Activated naive CD4-positive, alpha-beta T cell treated with anti-CD3 and anti-CD28 coated beads for 36 hours (primary cell): ENCODE measurements at regions not wholly inside any gene's neighbourhood (a gene's known extent, or its start where the extent isn't known, plus 50 kb on each side); places are given as distances from the start of the nearest gene placed in this dataset.

Source experiments
- CTCF ChIA-PET: fragments of 350-600 bp; sonication (Branson Sonifier 250); formaldehyde crosslinking; loops from one replicate; lab custom pipeline; 2021; ENCODE audit warnings: antibody characterized with exemption; lab: Charles Lee
- DNase-seq: peaks from one replicate; pipeline ENCODE4 v3.0.0-alpha.2; 2020
- H3K27ac Mint-ChIP-seq: one replicate; pipeline ENCODE4 v1.8.0; 2021; ENCODE audit warnings: mild to moderate bottlenecking, mixed read lengths
- H3K27me3 Mint-ChIP-seq: one replicate; pipeline ENCODE4 v1.8.0; 2021; ENCODE audit warnings: low read depth, mixed read lengths
- H3K36me3 Mint-ChIP-seq: one replicate; pipeline ENCODE4 v1.8.0; 2021; ENCODE audit warnings: low read depth, mixed read lengths
- H3K4me1 Mint-ChIP-seq: one replicate; pipeline ENCODE4 v1.8.0; 2021; ENCODE audit warnings: low read depth, mixed read lengths
- H3K4me3 Mint-ChIP-seq: one replicate; pipeline ENCODE4 v1.8.0; 2021; ENCODE audit warnings: mild to moderate bottlenecking, moderate library complexity, mixed read lengths
- H3K9me3 Mint-ChIP-seq: one replicate; pipeline ENCODE4 v1.8.0; 2021; ENCODE audit warnings: mixed read lengths
- intact Hi-C: fragments of 100-400 bp; cut with micrococcal nuclease; formaldehyde crosslinking; loops from one replicate; pipeline ENCODE4 v1.15.1; 2023

GRCh38 chr6:84512391-84512790 is 252.0 kb downstream of the TBX18 start:
- Mint-ChIP-seq H3K4me3 (no peak overlapping the region), H3K36me3 (no peaks in the 10 kb centered on the region), H3K9me3 (no peaks in the 10 kb centered on the region), H3K27me3 (no peaks in the 10 kb centered on the region), H3K27ac (no peak overlapping the region), H3K4me1 (no peaks in the 10 kb centered on the region)
- no peak for DNase-seq
- intact Hi-C loops = no loop called here
- CTCF ChIA-PET = no interaction called here

GRCh38 chr6:84511929-84512328 is 252.5 kb downstream of the TBX18 start:
- no peak overlapping the region for H3K27ac Mint-ChIP-seq
- no peaks in the 10 kb centered on the region for H3K36me3 Mint-ChIP-seq
- CTCF ChIA-PET = interaction anchor here (0.6 kb wide), 1 partner anchor 1363 kb away, joined by 3 read pairs; no protein-coding TSS in a partner anchor
- no peaks in the 10 kb centered on the region for H3K9me3 Mint-ChIP-seq
- intact Hi-C loops = no loop called here
- H3K4me3 Mint-ChIP-seq = no peak overlapping the region
- no peaks in the 10 kb centered on the region for H3K4me1 Mint-ChIP-seq
- no peak for DNase-seq
- no peaks in the 10 kb centered on the region for H3K27me3 Mint-ChIP-seq

- peaks cover 5% of the 10 kb centered on the region for H3K9me3 Mint-ChIP-seq
- no peaks in the 10 kb centered on the region for H3K27me3 Mint-ChIP-seq
- no peak for DNase-seq
- no peak overlapping the region for H3K27ac Mint-ChIP-seq
- CTCF ChIA-PET = no interaction called here
- intact Hi-C loops = no loop called here
- H3K4me1 Mint-ChIP-seq = no peaks in the 10 kb centered on the region
- no peaks in the 10 kb centered on the region for H3K36me3 Mint-ChIP-seq
- H3K4me3 Mint-ChIP-seq = no peak overlapping the region
Measured at GRCh38 chr6:84508981-84509380, 255.4 kb downstream of the TBX18 start.

GRCh38 chr6:84508334-84508733 is 256.1 kb downstream of the TBX18 start:
- H3K36me3 Mint-ChIP-seq = no peaks in the 10 kb centered on the region

GRCh38 chr6:84504025-84504424 is 260.4 kb downstream of the TBX18 start:
- H3K4me3 Mint-ChIP-seq = no peak overlapping the region
- H3K27ac Mint-ChIP-seq = no peak overlapping the region
- no peaks in the 10 kb centered on the region for H3K27me3 Mint-ChIP-seq
- no peaks in the 10 kb centered on the region for H3K4me1 Mint-ChIP-seq
- intact Hi-C loops = no loop called here
- no peak for DNase-seq
- peaks cover 15% of the 10 kb centered on the region for H3K9me3 Mint-ChIP-seq
- no peaks in the 10 kb centered on the region for H3K36me3 Mint-ChIP-seq
- CTCF ChIA-PET = no interaction called here

More at GRCh38 chr6:84508334-84508733, 256.1 kb downstream of the TBX18 start:
- Mint-ChIP-seq H3K4me3 (no peak overlapping the region), H3K9me3 (peaks cover 5% of the 10 kb centered on the region), H3K27ac (no peak overlapping the region), H3K27me3 (no peaks in the 10 kb centered on the region), H3K4me1 (no peaks in the 10 kb centered on the region)
- intact Hi-C loops = no loop called here
- DNase-seq = no peak
- CTCF ChIA-PET = no interaction called here

GRCh38 chr6:84501315-84501714 is 263.1 kb downstream of the TBX18 start:
- Mint-ChIP-seq H3K4me3 (no peak overlapping the region), H3K9me3 (peaks cover 12% of the 10 kb centered on the region)
- CTCF ChIA-PET = no interaction called here

GRCh38 chr6:84500726-84501125 is 263.7 kb downstream of the TBX18 start:
- intact Hi-C loops = no loop called here
- H3K4me3 Mint-ChIP-seq = no peak overlapping the region
- H3K4me1 Mint-ChIP-seq = no peaks in the 10 kb centered on the region
- no peaks in the 10 kb centered on the region for H3K27me3 Mint-ChIP-seq
- CTCF ChIA-PET = no interaction called here
- peaks cover 11% of the 10 kb centered on the region for H3K9me3 Mint-ChIP-seq
- no peak for DNase-seq
- no peak overlapping the region for H3K27ac Mint-ChIP-seq
- no peaks in the 10 kb centered on the region for H3K36me3 Mint-ChIP-seq

More at GRCh38 chr6:84501315-84501714, 263.1 kb downstream of the TBX18 start:
- intact Hi-C loops = no loop called here
- H3K27me3 Mint-ChIP-seq = no peaks in the 10 kb centered on the region
- H3K27ac Mint-ChIP-seq = no peak overlapping the region
- no peaks in the 10 kb centered on the region for H3K36me3 Mint-ChIP-seq
- H3K4me1 Mint-ChIP-seq = no peaks in the 10 kb centered on the region
- DNase-seq = no peak

GRCh38 chr6:84498905-84499304 is 265.5 kb downstream of the TBX18 start:
- no peak for DNase-seq
- Mint-ChIP-seq H3K27me3 (no peaks in the 10 kb centered on the region), H3K9me3 (peaks cover 10% of the 10 kb centered on the region), H3K36me3 (no peaks in the 10 kb centered on the region), H3K4me1 (no peaks in the 10 kb centered on the region), H3K27ac (no peak overlapping the region), H3K4me3 (no peak overlapping the region)
- intact Hi-C loops = no loop called here
- CTCF ChIA-PET = no interaction called here

GRCh38 chr6:84492241-84493165 is 265.1 kb upstream of the CEP162 start:
- CTCF ChIA-PET = no interaction called here
- no peak overlapping the region for H3K4me3 Mint-ChIP-seq
- no peak for DNase-seq

GRCh38 chr6:84489598-84489997 is 262.2 kb upstream of the CEP162 start:
- CTCF ChIA-PET = no interaction called here
- no peaks in the 10 kb centered on the region for H3K27me3 Mint-ChIP-seq
- intact Hi-C loops = no loop called here
- H3K36me3 Mint-ChIP-seq = no peaks in the 10 kb centered on the region
- H3K9me3 Mint-ChIP-seq = peaks cover 13% of the 10 kb centered on the region
- no peak for DNase-seq
- H3K4me1 Mint-ChIP-seq = no peaks in the 10 kb centered on the region
- no peak overlapping the region for H3K4me3 Mint-ChIP-seq
- H3K27ac Mint-ChIP-seq = no peak overlapping the region

More at GRCh38 chr6:84492241-84493165, 265.1 kb upstream of the CEP162 start:
- Mint-ChIP-seq H3K4me1 (no peaks in the 10 kb centered on the region), H3K27ac (no peak overlapping the region), H3K9me3 (peaks cover 12% of the 10 kb centered on the region), H3K27me3 (no peaks in the 10 kb centered on the region), H3K36me3 (no peaks in the 10 kb centered on the region)
- intact Hi-C loops = no loop called here

GRCh38 chr6:84486526-84486925 is 259.1 kb upstream of the CEP162 start:
- Mint-ChIP-seq H3K4me3 (no peak overlapping the region), H3K27ac (no peak overlapping the region), H3K4me1 (no peaks in the 10 kb centered on the region), H3K27me3 (no peaks in the 10 kb centered on the region), H3K9me3 (peaks cover 14% of the 10 kb centered on the region), H3K36me3 (no peaks in the 10 kb centered on the region)
- CTCF ChIA-PET = no interaction called here
- intact Hi-C loops = no loop called here
- no peak for DNase-seq

- Mint-ChIP-seq H3K27me3 (no peaks in the 10 kb centered on the region), H3K27ac (no peak overlapping the region), H3K9me3 (peaks cover 4% of the 10 kb centered on the region), H3K36me3 (no peaks in the 10 kb centered on the region), H3K4me3 (no peak overlapping the region), H3K4me1 (no peaks in the 10 kb centered on the region)
- no peak for DNase-seq
- intact Hi-C loops = no loop called here
- CTCF ChIA-PET = no interaction called here
Measured at GRCh38 chr6:84469144-84469543, 241.7 kb upstream of the CEP162 start.

- Mint-ChIP-seq H3K4me1 (no peaks in the 10 kb centered on the region), H3K36me3 (no peaks in the 10 kb centered on the region), H3K27me3 (no peaks in the 10 kb centered on the region), H3K9me3 (no peaks in the 10 kb centered on the region), H3K27ac (no peak overlapping the region), H3K4me3 (no peak overlapping the region)
- intact Hi-C loops = no loop called here
- CTCF ChIA-PET = no interaction called here
- no peak for DNase-seq
Measured at GRCh38 chr6:84467296-84467695, 239.9 kb upstream of the CEP162 start.
